ENCODE measurements at regions not wholly inside any gene's neighbourhood (a gene's known extent, or its start where the extent isn't known, plus 50 kb on each side); places are given as distances from the start of the nearest gene placed in this dataset.

DNA sequence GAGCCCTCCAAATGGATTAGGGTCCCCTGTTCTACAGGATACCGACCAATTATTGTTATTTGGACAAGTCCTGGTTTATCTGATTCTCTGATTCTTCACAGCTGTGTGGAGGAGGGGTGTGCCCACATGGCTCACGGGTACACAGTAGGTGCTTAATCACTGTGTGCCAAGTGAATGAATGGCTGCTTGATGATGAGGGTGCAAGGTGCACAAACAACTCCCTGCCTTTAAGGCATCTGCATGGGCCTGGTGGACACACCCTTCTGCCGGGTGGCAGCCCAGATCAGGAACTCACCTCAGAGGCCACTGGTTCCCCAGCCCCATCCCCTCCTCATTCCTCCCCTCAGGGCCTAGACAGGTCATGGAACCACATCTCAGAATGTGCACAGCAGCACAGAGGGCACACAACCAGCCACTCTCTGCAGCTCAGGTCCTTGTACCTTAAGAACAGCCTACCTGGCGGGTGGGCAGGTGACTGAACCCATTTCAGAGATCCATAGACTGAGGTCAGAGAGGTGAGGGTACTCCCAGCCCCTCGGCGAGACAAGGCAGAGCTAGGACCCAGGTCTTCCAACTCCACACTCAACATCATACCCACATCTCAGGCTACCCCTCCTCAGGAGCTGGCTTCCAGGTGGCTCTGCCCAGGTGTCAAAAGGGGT, 50.3 kb downstream of the SHANK2 start:
- DNase-seq = no peak

DNA sequence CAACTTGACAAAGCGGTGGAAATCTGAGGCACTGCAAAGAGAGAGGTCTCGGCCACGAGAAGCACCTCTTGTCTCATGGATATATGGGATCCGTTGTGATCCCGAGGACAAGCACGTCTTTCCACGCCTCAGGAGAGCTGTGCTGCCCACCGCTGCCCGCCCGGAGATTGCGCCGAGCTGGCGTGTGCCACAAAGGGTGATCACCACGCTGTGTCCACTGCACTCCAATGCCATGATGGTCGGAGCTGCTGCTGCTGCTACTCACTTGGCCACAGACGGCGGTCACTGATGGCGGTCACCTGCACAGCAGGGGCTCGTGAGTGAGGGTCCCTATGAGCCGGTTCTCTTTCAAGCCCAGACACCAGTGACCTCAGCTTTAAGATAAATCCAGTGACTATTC, 51.1 kb downstream of the SHANK2 start:
- DNase-seq = no peak

DNA sequence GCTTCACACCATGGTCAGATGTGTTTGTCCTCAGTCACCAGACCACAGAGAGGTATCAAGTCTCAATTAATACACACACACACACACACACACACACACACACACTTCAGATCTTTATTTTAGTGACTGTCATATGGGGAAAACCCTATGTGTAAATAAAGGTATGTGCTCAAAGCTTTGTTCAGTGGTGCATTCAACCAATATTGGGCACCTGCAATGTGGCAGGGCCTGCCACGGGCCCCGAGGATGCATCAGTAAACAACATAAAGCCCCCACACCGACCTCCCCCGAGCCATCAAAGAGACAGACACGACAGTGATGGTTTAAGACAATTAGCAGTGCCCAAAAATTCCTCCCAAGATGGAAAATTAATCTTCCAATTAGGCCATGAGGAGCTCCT, 51.6 kb downstream of the SHANK2 start:
- DNase-seq = no peak

DNA sequence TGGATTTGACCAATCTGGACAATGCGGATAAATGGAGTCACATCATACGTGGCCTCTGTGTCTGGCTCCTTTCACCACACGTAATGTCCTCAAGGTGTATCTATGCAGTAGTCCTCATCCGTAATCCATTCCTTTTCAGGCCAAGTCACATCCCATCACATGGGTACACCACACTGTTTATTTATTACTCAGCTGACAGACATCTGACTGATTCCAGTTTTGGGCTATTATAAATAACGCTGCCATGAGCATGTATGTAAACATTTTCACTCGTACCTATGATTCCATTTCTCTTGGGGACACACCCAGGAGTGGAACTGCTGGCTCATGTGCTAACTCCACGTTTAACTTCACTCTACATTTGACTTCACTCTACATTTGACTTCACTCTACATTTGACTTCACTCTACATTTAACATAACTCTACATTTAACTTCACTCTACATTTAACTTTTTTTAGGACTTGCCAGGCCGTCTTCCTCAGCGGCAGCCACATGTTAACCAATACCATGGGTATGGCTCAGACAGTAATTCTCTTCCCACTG, 52.1 kb downstream of the SHANK2 start:
- no peak for DNase-seq

DNA sequence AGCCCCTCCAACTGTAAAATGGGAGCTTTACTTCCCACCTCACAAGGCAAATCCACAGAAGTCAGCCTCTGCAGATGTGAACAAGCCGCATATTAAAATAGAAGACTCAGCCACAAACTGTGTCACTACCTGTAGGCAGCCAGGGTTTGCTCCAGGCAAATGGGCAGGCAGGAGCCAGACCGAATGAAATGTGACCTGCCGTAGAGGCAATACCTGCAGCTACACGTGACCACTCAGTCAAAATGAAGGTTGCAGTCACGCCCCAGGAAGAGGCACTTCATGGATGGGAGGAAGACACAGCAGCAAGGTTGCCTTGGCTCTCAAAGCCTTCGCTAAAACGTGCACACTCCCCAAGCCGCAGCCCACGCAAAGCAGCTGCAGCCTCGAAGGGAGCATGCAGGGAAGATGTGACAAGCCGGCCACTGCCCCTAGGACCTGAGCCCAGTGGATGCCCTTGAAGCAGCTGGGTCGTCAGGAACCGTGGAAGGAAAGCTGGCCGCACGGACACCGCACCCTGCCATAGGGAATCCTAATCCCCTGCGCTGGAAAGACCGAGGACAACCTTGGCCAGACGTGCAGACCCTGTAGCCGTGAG, 53.1 kb downstream of the SHANK2 start:
- no peak for DNase-seq

DNA sequence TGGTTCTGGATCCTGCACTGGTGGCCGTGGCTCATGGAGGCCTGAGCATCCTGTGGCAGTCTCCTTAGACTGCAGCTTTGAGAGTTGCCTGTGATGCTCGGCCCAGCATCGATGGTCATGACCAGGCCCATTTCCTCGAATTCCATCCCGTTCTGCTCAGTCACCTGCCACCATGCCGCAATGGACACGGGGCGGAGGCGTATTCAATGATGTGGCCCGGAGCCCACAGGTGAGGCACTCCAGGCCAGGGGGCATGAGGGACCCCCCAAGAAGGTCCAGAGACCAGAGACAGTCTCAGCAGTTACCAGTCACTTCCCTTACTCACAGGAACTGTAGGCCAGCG, 53.6 kb downstream of the SHANK2 start:
- no peak for DNase-seq

DNA sequence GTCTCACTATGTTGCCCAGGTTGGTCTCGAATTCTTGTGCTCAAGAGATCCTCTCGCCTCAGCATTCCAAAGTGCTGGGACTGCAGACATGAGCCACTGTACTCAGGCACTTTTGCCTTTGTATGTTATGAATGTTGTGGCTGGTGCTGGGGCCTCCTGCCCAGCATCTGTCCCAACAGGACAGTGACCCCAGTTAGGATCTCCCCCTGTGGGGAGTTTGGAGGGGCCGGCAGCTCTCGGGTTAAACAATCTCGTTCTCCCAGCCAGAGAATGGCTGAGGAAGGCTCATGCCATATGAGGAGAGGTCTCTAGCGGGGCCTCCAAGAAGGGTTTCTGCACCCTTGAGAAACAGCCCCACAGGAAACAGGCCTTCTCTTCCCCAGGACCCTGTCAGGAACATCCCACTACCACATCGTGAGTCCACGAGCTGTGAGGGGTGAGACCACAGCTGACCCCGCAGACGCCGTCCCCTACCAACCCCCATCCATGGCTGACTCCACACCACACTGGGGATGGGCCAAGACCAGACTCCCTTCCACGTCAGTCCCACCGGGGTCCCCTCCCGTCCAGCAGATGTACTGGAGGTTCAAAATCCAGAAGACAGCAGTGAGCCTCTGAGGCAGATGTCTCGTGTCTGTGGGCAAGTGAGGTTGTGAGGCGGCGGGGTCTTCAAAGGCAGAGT, 54.1 kb downstream of the SHANK2 start:
- DNase-seq = no peak

DNA sequence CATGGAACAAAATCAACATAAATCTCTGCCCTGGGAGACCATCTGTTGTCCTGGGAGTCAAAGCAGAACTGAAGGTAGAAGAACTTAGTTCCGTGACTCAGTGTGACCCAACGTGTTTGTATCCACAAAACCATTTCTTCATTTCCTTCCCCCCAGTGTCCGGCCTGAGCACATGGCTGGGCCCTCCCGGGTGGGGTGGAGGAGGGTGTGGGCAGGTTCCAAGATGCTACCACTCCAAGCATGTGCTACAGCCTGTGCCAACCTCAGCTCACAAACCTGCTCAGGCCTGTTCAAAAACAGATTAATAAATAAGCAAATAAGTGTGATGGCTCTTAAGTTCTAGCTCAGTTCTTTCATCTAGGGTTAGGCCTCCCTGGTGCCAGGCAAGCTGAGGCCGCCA, 55.3 kb downstream of the SHANK2 start:
- no peak for DNase-seq

DNA sequence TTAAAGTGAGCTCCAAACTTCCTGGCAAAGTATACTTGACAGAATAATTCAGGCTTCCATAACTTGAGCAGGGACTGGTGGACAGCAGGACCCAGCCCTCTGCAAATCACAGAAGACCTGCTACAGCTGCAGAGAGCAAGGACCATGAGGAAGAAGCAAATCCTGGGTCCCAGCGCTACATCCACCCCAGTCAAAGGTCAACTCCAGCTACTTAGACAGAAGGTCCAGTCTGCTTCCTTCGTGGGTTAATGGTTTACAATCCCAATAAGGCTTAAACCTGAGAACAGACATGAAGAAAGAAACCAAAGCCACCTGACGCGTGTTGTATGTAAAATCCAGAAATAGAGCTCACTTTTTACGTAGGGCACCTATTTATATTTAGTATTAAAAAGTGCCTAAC, 57.7 kb downstream of the SHANK2 start:
- no peak for DNase-seq

DNA sequence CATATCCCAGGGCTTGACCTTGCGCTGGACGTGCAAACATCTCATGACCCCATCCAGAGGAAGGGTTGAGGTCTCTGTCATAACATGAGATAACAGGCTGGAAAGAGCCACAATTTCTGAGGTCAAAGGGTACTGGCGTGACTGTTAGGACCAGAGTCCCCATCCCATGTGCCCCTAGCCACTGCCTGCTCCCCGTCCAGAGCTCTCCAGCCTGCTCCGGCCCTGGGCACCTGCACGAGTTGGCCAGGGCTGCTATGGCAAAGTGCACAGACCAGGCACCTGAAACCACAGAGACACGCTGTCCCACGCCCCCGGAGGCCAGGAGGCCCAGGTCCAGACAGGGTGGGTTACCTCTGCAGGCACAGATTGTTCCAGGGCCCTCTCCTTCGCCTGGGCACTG, 58.9 kb downstream of the SHANK2 start:
- DNase-seq = no peak

DNA sequence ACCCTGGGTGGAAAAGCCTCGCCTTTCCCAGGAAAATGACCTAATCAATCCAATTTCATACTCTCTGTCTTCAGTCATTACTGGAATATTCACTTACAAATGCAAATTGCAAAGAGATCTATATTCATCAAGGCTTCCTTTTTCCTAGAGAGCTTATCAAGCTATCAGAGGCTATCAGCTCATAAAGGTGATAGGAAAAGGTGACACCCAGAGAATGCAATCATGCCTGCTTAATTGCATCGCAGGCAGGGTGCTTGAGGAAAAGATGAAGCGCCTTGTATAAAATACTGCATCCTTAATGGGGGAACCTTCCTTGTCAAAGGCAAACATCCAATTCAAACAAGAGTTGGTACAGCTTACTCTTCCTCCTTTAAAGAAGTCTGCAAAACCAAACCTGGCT, 59.7 kb downstream of the SHANK2 start:
- no peak for DNase-seq

DNA sequence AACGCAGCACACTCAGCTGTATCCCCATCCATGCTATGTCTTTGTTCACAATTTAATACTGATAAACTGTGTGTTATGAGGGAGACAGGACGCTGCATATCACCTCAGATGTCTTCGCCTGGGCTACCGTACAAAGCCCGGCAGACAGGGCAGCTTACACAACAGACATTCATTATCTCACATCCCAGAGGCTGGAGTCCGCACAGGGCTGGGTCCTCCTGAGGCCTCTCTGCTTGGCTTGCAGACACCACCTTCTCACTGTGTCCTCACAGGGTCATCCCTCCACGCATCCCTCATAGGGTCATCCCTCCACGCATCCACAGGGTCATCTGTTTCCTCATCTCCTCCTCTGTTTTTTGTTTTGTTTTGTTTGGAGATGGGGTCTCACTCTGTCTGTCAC, 61.2 kb downstream of the SHANK2 start:
- DNase-seq = no peak

DNA sequence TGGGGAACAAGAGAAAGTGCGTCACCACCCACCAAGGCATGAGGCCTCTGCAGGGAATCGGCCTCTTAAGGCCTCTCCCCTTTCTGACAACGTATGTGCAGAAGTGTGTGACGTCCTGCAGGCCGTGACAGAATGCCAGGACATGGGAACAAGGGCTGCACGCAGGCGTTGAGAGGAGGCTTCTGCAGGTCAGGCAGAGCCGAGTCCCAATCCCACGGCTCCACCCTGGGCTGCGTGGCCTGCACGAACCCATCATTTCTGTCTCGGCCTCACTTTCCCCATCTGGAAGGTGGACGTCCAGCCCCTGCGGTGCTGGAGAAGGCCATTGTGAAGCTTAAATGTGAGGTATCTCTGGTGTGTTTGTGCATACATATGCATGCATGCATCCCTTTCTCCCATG, 61.8 kb downstream of the SHANK2 start:
- DNase-seq = no peak

DNA sequence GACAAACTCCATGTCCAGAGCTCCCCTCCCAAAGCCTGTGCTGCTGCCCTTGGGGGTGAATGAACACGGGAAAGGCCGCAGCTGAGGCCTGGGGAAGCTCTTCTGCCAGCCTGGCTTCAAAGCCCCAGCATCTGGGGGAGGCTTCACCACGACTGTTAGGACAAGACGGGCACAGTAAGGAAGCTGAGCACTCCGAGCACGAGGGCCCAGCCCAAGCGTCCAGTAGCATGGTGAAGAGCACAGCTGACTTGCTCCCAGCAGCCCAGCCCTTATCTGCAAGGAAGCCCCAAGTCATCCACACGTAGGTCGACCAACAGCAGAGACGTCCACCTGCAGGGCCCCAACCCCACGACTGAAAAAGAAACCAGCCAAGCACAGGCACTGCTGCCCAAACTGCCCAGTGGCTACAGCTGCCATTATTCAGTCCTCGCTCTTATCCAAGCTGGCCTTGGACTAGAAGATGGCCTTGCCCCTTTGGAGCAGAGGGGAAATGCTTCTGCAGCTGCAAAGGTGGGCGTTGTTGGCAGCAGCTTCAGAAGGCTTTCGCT, 62.5 kb downstream of the SHANK2 start:
- no peak for DNase-seq

DNA sequence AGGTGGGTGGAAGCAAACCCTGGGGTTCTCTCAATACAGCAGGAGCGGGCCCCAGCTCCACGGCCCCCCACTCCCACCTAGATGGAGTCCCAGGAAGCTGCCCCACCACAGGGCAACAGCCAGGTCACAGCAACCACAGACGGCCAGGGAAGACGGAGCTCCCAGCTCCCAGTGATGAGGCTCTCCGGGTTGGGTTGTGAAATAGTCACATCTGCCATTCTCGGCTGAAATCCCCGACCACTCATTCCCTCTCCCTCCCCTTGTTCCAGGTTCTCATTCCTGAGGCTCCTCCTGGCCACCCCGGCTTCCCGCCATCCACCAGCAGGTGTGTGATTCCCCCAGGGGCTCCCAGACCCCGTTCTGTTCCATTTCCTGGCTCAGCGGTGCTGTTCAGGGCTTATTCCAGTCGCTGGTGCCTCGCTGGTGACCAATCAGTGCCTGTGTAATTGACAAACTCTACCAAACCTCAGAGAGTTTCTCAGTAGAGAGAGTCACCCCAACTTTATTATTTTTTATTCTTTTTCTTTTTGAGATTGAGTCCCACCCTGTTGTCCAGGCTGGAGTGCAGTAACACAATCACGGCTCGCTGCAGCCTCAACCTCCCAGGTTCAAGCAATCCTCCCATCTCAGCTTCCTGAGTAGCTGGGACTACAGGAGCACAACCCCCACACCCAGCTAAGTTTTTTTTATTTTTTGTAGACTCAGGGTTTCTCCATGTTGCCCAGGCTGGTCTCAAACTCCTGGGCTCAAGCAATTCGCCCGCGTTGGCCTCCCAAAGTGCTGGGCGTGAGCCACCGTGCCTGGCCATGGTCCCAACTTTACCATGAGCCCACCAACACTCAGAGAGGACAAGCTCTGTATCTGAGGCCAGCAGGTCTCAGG, 63.2 kb downstream of the SHANK2 start:
- DNase-seq = no peak

DNA sequence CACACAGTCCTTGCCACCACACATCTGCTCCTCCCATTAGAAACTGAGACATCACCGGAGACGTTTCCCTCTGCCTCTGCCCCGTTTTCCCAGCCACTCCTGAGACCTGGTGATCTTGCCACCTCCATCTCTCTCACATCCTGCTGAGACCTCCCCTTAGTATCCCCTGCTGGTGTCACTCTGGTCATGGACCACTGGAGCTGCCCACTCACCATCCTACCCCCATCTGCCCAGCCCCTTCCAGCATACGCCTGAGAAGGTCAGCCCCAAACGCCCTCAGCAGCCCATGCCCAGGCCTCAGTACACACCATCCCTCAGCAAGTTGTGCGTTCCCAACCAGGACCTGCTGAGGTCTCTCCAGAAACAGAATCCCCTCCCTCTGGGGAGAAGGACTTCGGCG, 64.3 kb downstream of the SHANK2 start:
- DNase-seq = no peak

DNA sequence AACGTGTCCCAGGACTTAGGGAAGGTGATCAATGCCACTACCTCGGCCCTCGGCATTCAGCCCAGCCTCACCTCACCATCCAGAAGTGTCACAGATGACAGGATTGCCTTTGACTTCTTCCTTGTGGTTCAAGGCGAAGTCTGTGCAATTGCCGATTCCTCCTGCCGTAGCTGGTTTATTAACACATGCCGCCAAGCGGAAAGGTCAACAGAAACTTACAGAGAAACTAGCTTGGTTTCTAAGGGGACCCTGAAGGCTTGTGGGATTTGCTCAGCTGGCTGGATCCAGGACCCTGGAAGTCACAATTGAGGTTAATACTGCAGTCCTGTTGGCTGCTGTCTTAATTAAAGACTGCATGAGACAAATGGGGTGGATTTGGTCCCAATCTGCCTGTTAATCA, 65.6 kb downstream of the SHANK2 start:
- no peak for DNase-seq

DNA sequence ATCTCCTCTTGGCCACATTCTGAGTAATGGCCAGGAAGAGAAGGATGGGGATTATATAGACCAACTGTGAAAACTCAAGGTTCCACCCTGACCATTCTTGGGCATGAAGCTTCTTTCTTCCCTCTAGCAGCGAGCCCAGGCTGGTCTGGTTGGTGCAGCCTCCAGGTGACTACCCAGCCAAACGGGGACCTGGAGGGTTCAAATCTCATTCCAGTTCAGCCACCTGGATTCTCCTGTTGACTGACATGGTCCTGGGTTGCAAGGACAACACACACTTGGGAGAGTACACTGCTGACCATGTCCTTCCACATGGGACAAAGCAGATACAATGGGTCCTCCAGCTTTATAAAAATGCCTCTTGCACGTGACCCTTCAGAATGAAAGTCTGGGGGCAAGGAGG, 67.0 kb downstream of the SHANK2 start:
- no peak for DNase-seq

DNA sequence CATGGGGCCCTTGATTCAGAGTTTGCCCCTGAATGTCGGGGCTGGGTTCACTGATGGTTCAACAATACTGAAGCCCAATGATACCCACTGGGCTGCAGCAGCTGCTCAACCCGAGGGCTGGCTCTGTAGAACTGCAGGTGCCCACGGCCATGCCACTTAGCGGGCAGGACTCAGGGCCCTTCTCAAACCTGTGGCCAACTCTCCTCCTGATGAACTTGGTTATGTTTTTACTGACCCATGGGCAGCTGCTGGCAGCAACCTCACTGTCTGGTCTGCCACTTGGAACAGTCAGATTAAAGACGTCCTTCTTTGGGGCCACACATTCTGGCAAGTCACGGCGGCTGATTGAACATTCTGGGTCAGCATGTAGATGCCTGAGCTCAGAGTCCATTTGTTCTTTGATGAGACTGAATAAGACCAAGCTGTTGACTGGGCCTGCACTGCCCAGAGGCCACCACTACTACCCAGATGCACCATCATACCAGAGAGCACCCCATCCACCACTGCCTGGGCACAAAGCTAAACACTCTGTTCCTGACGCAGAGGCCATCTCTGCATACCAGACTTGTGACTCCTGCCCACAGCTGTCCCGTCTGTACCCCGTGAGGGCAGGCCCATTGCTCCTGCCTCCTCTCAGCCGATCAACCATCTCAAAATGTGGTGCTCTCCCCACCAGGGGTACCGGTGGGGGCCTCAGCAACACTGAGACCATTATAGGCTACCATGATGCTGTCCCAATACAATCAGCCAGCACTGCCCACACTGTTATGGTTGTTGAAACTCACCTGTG, 67.8 kb downstream of the SHANK2 start:
- no peak for DNase-seq

DNA sequence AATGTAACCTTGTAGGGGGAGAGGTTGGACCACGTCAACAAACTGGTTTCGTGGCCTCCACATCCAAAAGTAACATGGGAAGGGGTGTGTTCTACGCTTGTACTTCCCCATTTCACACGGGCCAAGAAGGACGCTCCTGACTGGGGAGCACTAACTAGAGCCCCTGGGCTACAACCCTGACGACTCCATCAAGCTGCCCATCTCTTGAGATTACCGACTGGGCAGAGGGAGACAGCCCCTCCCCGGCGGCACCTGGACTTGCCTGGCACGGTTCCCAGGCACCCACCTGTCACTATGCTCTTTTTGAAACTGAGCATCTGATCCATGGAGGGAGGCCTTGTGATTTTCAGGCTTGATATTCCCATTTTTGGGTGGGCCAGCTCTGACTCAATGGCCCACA, 68.5 kb downstream of the SHANK2 start:
- no peak for DNase-seq

DNA sequence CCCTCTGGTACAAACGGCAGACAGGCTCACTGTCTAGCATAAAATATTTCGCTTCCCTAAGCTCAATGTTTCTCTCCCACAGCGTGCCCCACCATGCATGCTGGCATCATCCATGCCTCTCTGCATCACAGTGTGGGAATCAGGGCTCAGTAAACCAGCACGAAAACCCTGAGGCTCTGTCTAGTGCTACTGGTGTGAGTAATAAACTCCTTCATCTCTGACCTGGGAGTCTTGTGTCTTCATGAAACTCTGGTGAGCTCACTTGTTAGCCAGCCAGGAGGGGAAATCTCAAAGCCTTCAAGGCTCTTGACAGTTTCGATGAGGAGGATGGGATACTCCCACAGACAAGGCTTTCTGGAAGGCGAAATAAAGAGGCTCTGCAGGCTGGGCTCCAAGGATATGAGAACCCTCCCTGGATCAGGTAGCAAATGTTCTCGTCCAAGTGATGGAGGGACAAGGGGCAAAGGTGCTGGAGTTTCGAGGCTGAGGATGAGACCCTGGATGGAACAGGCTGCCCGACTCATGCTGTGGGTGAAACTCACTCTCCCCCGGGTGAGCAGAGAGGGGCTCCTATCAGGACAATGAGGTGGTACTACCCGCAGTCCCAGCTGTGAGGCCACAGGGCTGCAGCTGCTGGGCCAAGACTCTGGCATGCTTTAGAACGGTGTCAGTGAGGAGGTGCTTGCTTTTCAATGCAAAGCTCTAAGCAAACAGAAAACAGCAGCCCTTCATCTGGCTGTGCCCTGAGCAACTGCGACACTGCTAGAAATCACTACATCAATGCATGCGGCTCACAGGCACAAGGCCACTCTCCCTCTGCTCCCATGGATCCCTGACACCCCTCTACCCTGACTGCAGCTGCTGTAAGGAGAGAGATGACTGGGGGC, 69.3 kb downstream of the SHANK2 start:
- no peak for DNase-seq
